B cell (primary cell): ENCODE measurements at regions not wholly inside any gene's neighbourhood (a gene's known extent, or its start where the extent isn't known, plus 50 kb on each side); places are given as distances from the start of the nearest gene placed in this dataset.
A peak's percentile ranks its signal among the peaks of the same experiment; 100 is the strongest.

Experiments used
- ATAC-seq: fragments of 200-7000 bp; cut with Tn5 transposase; one replicate; pipeline ENCODE4 v1.10.0; 2021; ENCODE audit warnings: low read depth, mild to moderate bottlenecking, moderate number of reproducible peaks, moderate library complexity
- CTCF ChIA-PET: fragments of 350-600 bp; sonication (Branson Sonifier 250); formaldehyde crosslinking; loops from one replicate; lab custom pipeline; 2021; ENCODE audit warnings: antibody characterized with exemption, inconsistent platforms; lab: Charles Lee
- POLR2A ChIA-PET: fragments of 350-600 bp; sonication (Branson Sonifier 250); formaldehyde crosslinking; loops from one replicate; lab custom pipeline; 2021; ENCODE audit warnings: antibody characterized with exemption; lab: Charles Lee
- DNase-seq: peaks from one replicate; pipeline ENCODE4 v3.0.0; 2013
- H2AFZ ChIP-seq: 2 replicates; pipeline ENCODE4 v1.6.1; 2012; ENCODE audit warnings: mild to moderate bottlenecking, low read depth, low read length; ENCODE audit not compliant: insufficient read depth, poor library complexity, severe bottlenecking
- H3K27ac ChIP-seq, 2 donors: 1 replicate in 1 of 2; 2 replicates in 1 of 2; pipeline ENCODE4 v1.5.1; 2012 to 2013; ENCODE audit warnings: low read length in 2 of 2, mild to moderate bottlenecking in 2 of 2, moderate library complexity in 1 of 2
- H3K27me3 ChIP-seq, 4 experiments: fragments of 200-600 bp in 1 of 4; sonication (generic) in 1 of 4; replicated peaks in 1 of 4; 1 replicate in 2 of 4; 2 replicates in 2 of 4; pipeline versions ENCODE4 v1.6.1 to v1.7.0; 2013 to 2016; ENCODE audit warnings: low read length in 3 of 4, mild to moderate bottlenecking in 2 of 4, mixed read lengths in 1 of 4, moderate library complexity in 1 of 4; ENCODE audit not compliant: insufficient read depth in 4 of 4, control insufficient read depth in 3 of 4; ENCODE audit errors: control extremely low read depth in 1 of 4
- H3K36me3 ChIP-seq, 2 experiments: replicated peaks in 1 of 2; 1 replicate in 1 of 2; 2 replicates in 1 of 2; pipeline versions ENCODE4 v1.6.1 to v1.7.1; 2013; ENCODE audit warnings: low read length in 1 of 2; ENCODE audit not compliant: insufficient read depth in 2 of 2, control insufficient read depth in 1 of 2; ENCODE audit errors: control extremely low read depth in 1 of 2, extremely low read depth in 1 of 2
- H3K4me1 ChIP-seq, 2 donors: fragments of 200-600 bp in 1 of 2; sonication (generic) in 1 of 2; 1 replicate in 1 of 2; 2 replicates in 1 of 2; pipeline versions ENCODE4 v1.5.1 to v1.6.1; 2013 to 2017; ENCODE audit warnings: low read length in 2 of 2; ENCODE audit not compliant: control insufficient read depth in 2 of 2, insufficient read depth in 2 of 2
- H3K4me2 ChIP-seq: replicated peaks from 2 replicates; pipeline ENCODE3; 2012; ENCODE audit warnings: mild to moderate bottlenecking, low read depth, low read length; ENCODE audit not compliant: poor library complexity, severe bottlenecking
- H3K4me3 ChIP-seq, 5 experiments: fragments of 200-600 bp in 1 of 5; sonication (generic) in 1 of 5; 1 replicate in 3 of 5; 2 replicates in 2 of 5; pipeline versions ENCODE4 v1.5.1 to v1.7.0; 2011 to 2016; ENCODE audit warnings: low read length in 4 of 5, mild to moderate bottlenecking in 4 of 5, low read depth in 2 of 5, control low read depth in 1 of 5, moderate library complexity in 1 of 5; ENCODE audit not compliant: insufficient read depth in 1 of 5; ENCODE audit errors: control extremely low read depth in 1 of 5, extremely low read depth in 1 of 5
- H3K79me2 ChIP-seq: fragments of 200-600 bp; sonication (generic); one replicate; pipeline ENCODE4 v1.6.0; 2016; ENCODE audit warnings: low read length; ENCODE audit not compliant: control insufficient read depth, insufficient read depth
- H3K9ac ChIP-seq: fragments of 200-600 bp; sonication (generic); 2 replicates; pipeline ENCODE4 v1.6.1; 2017; ENCODE audit warnings: mild to moderate bottlenecking, low read length, moderate library complexity
- H3K9me3 ChIP-seq, 3 donors: one replicate each; pipeline versions ENCODE4 v1.6.1 to v1.7.1; 2013; ENCODE audit warnings: low read length in 2 of 3; ENCODE audit not compliant: control insufficient read depth in 2 of 3, insufficient read depth in 1 of 3; ENCODE audit errors: control extremely low read depth in 1 of 3
- H4K20me1 ChIP-seq: 2 replicates; pipeline ENCODE4 v1.6.0; 2012; ENCODE audit warnings: mild to moderate bottlenecking, low read length; ENCODE audit not compliant: insufficient read depth, control insufficient read depth, poor library complexity, severe bottlenecking
- H3K27ac Mint-ChIP-seq: one replicate; pipeline ENCODE4 v1.8.0; 2021; ENCODE audit warnings: mixed read lengths
- H3K27me3 Mint-ChIP-seq: one replicate; pipeline ENCODE4 v1.8.0; 2021; ENCODE audit warnings: mixed read lengths
- H3K4me1 Mint-ChIP-seq: one replicate; pipeline ENCODE4 v1.8.0; 2021; ENCODE audit warnings: mixed read lengths
- H3K4me3 Mint-ChIP-seq: one replicate; pipeline ENCODE4 v1.8.0; 2021; ENCODE audit warnings: mixed read lengths
- H3K9me3 Mint-ChIP-seq: one replicate; pipeline ENCODE4 v1.8.0; 2022; ENCODE audit warnings: mixed read lengths; ENCODE audit not compliant: insufficient read depth
- EZH2 ChIP-seq: IDR thresholded peaks from 2 replicates; pipeline ENCODE4 v1.6.1; 2012; ENCODE audit warnings: borderline replicate concordance, low read depth, mild to moderate bottlenecking, moderate library complexity, low read length; ENCODE audit not compliant: insufficient read depth, poor library complexity, severe bottlenecking
- WGBS: methylation state at CpG from one replicate; pipeline ENCODE4 v1.1.5; 2013; ENCODE audit warnings: missing lambda C conversion rate; ENCODE audit not compliant: insufficient coverage; 5-methylcytosine and 5-hydroxymethylcytosine counted together
- intact Hi-C: fragments of 100-400 bp; cut with micrococcal nuclease; formaldehyde crosslinking; loops from one replicate; pipeline ENCODE4 v1.10.0; 2022
- TF ChIP-seq, protein P1 (sequence below): fragments of 200-600 bp; IDR thresholded peaks from one replicate; pipeline ENCODE4 v1.8.0; 2022; ENCODE audit warnings: antibody characterized with exemption, mild to moderate bottlenecking

DNA sequence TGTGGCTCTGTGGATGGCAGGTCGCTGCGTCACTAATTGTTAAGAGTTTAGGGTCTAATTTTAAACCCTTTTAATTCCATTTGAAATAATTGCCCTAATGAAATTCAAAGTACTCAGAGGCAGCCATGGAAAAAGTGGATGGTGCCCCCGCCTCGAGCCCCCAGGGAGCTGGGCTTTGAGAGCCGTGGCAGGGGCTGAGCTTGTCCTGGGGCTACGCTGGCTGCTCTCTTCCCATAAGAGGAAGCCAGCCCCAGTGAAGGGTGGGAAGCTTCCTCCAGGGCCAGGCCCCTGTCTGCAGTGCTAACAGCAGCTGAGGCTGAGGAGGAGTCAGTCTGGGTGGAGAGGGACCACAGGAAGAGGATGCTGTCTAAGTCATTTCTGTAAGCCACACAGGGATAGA, 315.0 kb upstream of the POU3F1 start:
- CTCF ChIA-PET, result interaction anchor here (1.2 kb wide), 1 partner anchor 36 kb away, joined by 3 read pairs; no protein-coding TSS in a partner anchor
- POLR2A ChIA-PET, result no interaction called here
- H3K36me3 ChIP-seq, result no peaks in the 10 kb centered on the region
- DNase-seq, result no peak
- no peaks in the 10 kb centered on the region for H3K79me2 ChIP-seq
- Mint-ChIP-seq H3K27ac (no peak overlapping the region), H3K27me3 (no peaks in the 10 kb centered on the region), H3K9me3 (no peaks in the 10 kb centered on the region), H3K4me3 (no peak overlapping the region), H3K4me1 (no peaks in the 10 kb centered on the region)
- TF ChIP-seq, protein P1, sequence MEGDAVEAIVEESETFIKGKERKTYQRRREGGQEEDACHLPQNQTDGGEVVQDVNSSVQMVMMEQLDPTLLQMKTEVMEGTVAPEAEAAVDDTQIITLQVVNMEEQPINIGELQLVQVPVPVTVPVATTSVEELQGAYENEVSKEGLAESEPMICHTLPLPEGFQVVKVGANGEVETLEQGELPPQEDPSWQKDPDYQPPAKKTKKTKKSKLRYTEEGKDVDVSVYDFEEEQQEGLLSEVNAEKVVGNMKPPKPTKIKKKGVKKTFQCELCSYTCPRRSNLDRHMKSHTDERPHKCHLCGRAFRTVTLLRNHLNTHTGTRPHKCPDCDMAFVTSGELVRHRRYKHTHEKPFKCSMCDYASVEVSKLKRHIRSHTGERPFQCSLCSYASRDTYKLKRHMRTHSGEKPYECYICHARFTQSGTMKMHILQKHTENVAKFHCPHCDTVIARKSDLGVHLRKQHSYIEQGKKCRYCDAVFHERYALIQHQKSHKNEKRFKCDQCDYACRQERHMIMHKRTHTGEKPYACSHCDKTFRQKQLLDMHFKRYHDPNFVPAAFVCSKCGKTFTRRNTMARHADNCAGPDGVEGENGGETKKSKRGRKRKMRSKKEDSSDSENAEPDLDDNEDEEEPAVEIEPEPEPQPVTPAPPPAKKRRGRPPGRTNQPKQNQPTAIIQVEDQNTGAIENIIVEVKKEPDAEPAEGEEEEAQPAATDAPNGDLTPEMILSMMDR, result no peak
- no peak for TF ChIP-seq EZH2
- intact Hi-C loops, result loop anchor here (10.0 kb wide), 1 partner anchor 143 kb away; no protein-coding TSS in a partner anchor
- H3K9me3 ChIP-seq, result no peaks in the 10 kb centered on the region
- no peaks in the 10 kb centered on the region for H4K20me1 ChIP-seq
- no peak for ATAC-seq
- H3K4me3 ChIP-seq, result no peak overlapping the region
- H3K27me3 ChIP-seq, result no peaks in the 10 kb centered on the region
- no peaks in the 10 kb centered on the region for H3K4me1 ChIP-seq
- no peak overlapping the region for H3K4me2 ChIP-seq
- H3K9ac ChIP-seq, result no peak overlapping the region
- no peak overlapping the region for H2AFZ ChIP-seq
- 51% methylated on average over 4 of the region's 6 CpGs for WGBS
- H3K27ac ChIP-seq, result no peak overlapping the region

DNA sequence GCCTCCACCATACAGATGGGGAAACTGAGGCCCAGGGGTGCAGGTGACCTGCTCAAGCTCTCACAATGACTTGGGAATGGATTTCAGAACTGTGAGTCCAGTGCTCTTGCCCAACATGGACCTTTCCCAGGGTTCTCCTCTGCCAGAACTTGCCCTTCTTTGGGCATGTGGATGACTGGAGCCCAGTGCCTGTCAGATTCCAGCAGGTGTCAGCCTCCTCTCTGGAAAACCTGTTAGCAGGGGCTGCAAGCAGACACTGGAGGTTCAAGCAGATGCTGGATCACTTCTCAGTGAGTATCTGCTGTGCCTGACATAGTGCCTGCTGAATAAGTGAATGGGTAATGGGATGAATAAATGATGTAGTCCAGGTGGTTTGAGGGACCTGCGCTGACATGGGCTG, 314.2 kb upstream of the POU3F1 start:
- Histone ChIP-seq H3K27me3 (no peaks in the 10 kb centered on the region), H2AFZ (no peak overlapping the region), H3K36me3 (no peaks in the 10 kb centered on the region), H4K20me1 (no peaks in the 10 kb centered on the region), H3K4me1 (no peaks in the 10 kb centered on the region), H3K9me3 (peaks cover 0 to 2% (median 0%) of the 10 kb centered on the region in 3 donors), H3K4me3 (no peak overlapping the region), H3K4me2 (no peak overlapping the region), H3K27ac (no peak overlapping the region), H3K9ac (no peak overlapping the region), H3K79me2 (no peaks in the 10 kb centered on the region)
- no peaks in the 10 kb centered on the region for H3K27me3 Mint-ChIP-seq
- ATAC-seq (no peak), DNase-seq (peak; percentile 17)
- no peaks in the 10 kb centered on the region for H3K4me1 Mint-ChIP-seq
- ChIA-PET POLR2A (no interaction called here), CTCF (no interaction called here)
- intact Hi-C loops, result loop anchor here (1.0 to 10.0 kb wide), 2 partner anchors 144 to 226 kb away; no protein-coding TSS in a partner anchor
- TF ChIP-seq, protein P1, result no peak
- no peak for TF ChIP-seq EZH2
- no peak overlapping the region for H3K27ac Mint-ChIP-seq
- H3K4me3 Mint-ChIP-seq, result no peak overlapping the region
- no peaks in the 10 kb centered on the region for H3K9me3 Mint-ChIP-seq
- WGBS, result 86% methylated on average over 1 of the region's 1 CpG
